Breast epithelium (tissue), 4 donors: ENCODE measurements at regions not wholly inside any gene's neighbourhood (a gene's known extent, or its start where the extent isn't known, plus 50 kb on each side); places are given as distances from the start of the nearest gene placed in this dataset.

Experiments used
- DNase-seq, 2 donors: peaks; one replicate each; pipeline ENCODE4 v3.0.0-alpha.2; 2019; ENCODE audit warnings: low spot score in 2 of 2
- H3K27ac ChIP-seq, 2 donors: fragments of 200-600 bp; sonication (generic) in 1 of 2; one replicate each; pipeline ENCODE4 v1.5.1; 2016 to 2019; ENCODE audit warnings: mild to moderate bottlenecking in 1 of 2
- H3K27me3 ChIP-seq, 2 donors: fragments of 200-600 bp; sonication (generic) in 1 of 2; one replicate each; pipeline versions ENCODE4 v1.5.1 to v1.6.0; 2017 to 2019; ENCODE audit warnings: control low read depth in 1 of 2, mild to moderate bottlenecking in 1 of 2
- H3K36me3 ChIP-seq: fragments of 200-600 bp; one replicate; pipeline ENCODE4 v1.5.1; 2019
- H3K4me1 ChIP-seq, 2 donors: fragments of 200-600 bp; sonication (generic); one replicate each; pipeline ENCODE4 v1.5.1; 2016 to 2019; ENCODE audit warnings: control low read depth in 1 of 2
- H3K4me3 ChIP-seq, 3 donors: fragments of 200-600 bp; sonication (generic); 1 replicate in 2 of 3; 2 replicates in 1 of 3; pipeline ENCODE4 v1.5.1; 2016 to 2019; ENCODE audit warnings: mild to moderate bottlenecking in 3 of 3, moderate library complexity in 2 of 3
- H3K9me3 ChIP-seq, 2 donors: fragments of 200-600 bp; sonication (generic) in 1 of 2; one replicate each; pipeline ENCODE4 v1.5.1; 2016 to 2019; ENCODE audit warnings: control low read depth in 1 of 2
- CTCF ChIP-seq, 3 donors: fragments of 450-650 bp; IDR thresholded peaks; one replicate each; pipeline ENCODE4 v1.5.1; 2016 to 2017; ENCODE audit warnings: antibody characterized with exemption in 3 of 3, mild to moderate bottlenecking in 3 of 3, moderate library complexity in 3 of 3
- POLR2A ChIP-seq: fragments of 450-650 bp; IDR thresholded peaks from one replicate; pipeline ENCODE4 v1.6.1; 2016; ENCODE audit warnings: antibody characterized with exemption, mild to moderate bottlenecking, moderate library complexity
- POLR2AphosphoS5 ChIP-seq, 3 donors: sonication (generic); formaldehyde crosslinking; IDR thresholded peaks; one replicate each; pipeline ENCODE4 v1.6.1; 2017; ENCODE audit warnings: antibody characterized with exemption in 3 of 3
- intact Hi-C: fragments of 100-400 bp; cut with DNase I; formaldehyde crosslinking; loops from one replicate; pipeline ENCODE4 v1.15.1; 2023; ENCODE audit warnings: low total_unique reads

- no peaks in the 10 kb centered on the region for H3K36me3 ChIP-seq
- no peaks in the 10 kb centered on the region for H3K27me3 ChIP-seq
- no peak overlapping the region for H3K4me3 ChIP-seq
- intact Hi-C loops, result no loop called here
- no peaks in the 10 kb centered on the region for H3K4me1 ChIP-seq
- no peak for TF ChIP-seq POLR2A
- no peak for TF ChIP-seq CTCF (IDR thresholded peaks at IDR 0.05)
- TF ChIP-seq POLR2AphosphoS5 (IDR thresholded peaks at IDR 0.05), result no peak
- no peak overlapping the region for H3K27ac ChIP-seq
- DNase-seq, result no peak
- H3K9me3 ChIP-seq, result peaks cover 0 to 6% of the 10 kb centered on the region in 2 donors
Measured at GRCh38 chr6:2582268-2582667, 168.5 kb downstream of the MYLK4 start.

GRCh38 chr6:2581611-2582010 is 169.1 kb downstream of the MYLK4 start:
- H3K27ac ChIP-seq, result peak overlapping the region; percentile 43 to 59
- no peaks in the 10 kb centered on the region for H3K4me1 ChIP-seq
- H3K36me3 ChIP-seq, result no peaks in the 10 kb centered on the region
- H3K4me3 ChIP-seq, result no peak overlapping the region
- no peak for TF ChIP-seq POLR2A
- TF ChIP-seq CTCF (IDR thresholded peaks at IDR 0.05), result no peak
- no peak for TF ChIP-seq POLR2AphosphoS5 (IDR thresholded peaks at IDR 0.05)
- H3K9me3 ChIP-seq, result peaks cover 0 to 6% of the 10 kb centered on the region in 2 donors
- no peaks in the 10 kb centered on the region for H3K27me3 ChIP-seq
- no peak for DNase-seq
- intact Hi-C loops, result no loop called here

- Histone ChIP-seq H3K9me3 (peaks cover 0 to 6% of the 10 kb centered on the region in 2 donors), H3K4me1 (no peaks in the 10 kb centered on the region), H3K36me3 (no peaks in the 10 kb centered on the region), H3K27ac (peak overlapping the region; percentile 43 to 59), H3K27me3 (no peaks in the 10 kb centered on the region), H3K4me3 (no peak overlapping the region)
- intact Hi-C loops, result no loop called here
- no peak for TF ChIP-seq POLR2A
- DNase-seq, result no peak
Measured at GRCh38 chr6:2581011-2581410, 169.7 kb downstream of the MYLK4 start.

GRCh38 chr6:2579804-2580570 is 170.7 kb downstream of the MYLK4 start:
- TF ChIP-seq POLR2A (no peak), POLR2AphosphoS5 (IDR thresholded peaks at IDR 0.05) (no peak), CTCF (IDR thresholded peaks at IDR 0.05) (no peak)
- no peak overlapping the region for H3K27ac ChIP-seq
- intact Hi-C loops, result no loop called here
- H3K27me3 ChIP-seq, result no peaks in the 10 kb centered on the region
- no peak for DNase-seq
- no peaks in the 10 kb centered on the region for H3K4me1 ChIP-seq
- no peaks in the 10 kb centered on the region for H3K36me3 ChIP-seq
- peaks cover 0 to 3% of the 10 kb centered on the region in 2 donors for H3K9me3 ChIP-seq
- no peak overlapping the region for H3K4me3 ChIP-seq

GRCh38 chr6:2579241-2579761 is 171.4 kb downstream of the MYLK4 start:
- intact Hi-C loops, result no loop called here
- no peak overlapping the region for H3K4me3 ChIP-seq
- DNase-seq, result no peak
- no peak for TF ChIP-seq POLR2A
- TF ChIP-seq POLR2AphosphoS5 (IDR thresholded peaks at IDR 0.05), result no peak
- no peak for TF ChIP-seq CTCF (IDR thresholded peaks at IDR 0.05)
- H3K9me3 ChIP-seq, result peaks cover 0 to 3% of the 10 kb centered on the region in 2 donors
- no peaks in the 10 kb centered on the region for H3K27me3 ChIP-seq
- H3K27ac ChIP-seq, result peak overlapping the region; percentile 7 to 43
- no peaks in the 10 kb centered on the region for H3K4me1 ChIP-seq
- H3K36me3 ChIP-seq, result no peaks in the 10 kb centered on the region
